ENCODE measurements at regions not wholly inside any gene's neighbourhood (a gene's known extent, or its start where the extent isn't known, plus 50 kb on each side); places are given as distances from the start of the nearest gene placed in this dataset.
"Not testable (repeated sequence)": the region's sequence is repeated elsewhere in the genome, so short reads cannot be mapped to it uniquely, and the experiment has no call there.

DNA sequence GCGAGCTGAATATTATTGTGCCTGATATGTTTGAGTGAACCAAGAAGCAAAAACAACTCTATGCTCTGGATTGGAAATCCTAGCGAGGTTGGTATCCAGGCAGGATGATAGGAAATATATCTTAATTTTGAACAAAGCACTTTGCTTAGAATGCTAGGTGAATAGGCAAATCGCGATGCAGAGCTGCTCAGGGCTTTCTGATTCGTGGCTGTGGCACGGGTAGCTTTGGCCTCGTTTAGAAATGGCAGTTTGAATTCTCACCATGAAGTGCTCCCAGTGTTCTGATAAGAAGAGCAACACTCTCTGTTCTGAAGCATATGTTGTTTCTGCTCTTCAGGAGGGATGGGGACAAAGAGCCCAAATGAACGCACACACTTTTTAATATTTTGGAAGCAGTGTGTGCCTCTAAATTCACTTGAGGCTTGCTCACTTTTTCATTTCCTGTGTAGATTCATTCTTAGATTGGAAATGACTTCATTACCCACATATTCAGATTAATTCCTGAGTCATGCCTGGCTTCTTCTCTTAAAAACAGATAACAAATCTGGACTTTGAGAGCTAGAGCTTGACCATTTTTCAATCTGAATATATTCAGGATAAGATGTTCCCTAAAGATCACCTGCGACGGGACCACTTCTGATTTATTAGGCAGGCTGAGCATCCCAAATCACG lies 200.9 kb downstream of the RPAP3 start:
- ATAC-seq (no peak), DNase-seq (no peak)
- intact Hi-C loops (cut with micrococcal nuclease) = no loop called here

DNA sequence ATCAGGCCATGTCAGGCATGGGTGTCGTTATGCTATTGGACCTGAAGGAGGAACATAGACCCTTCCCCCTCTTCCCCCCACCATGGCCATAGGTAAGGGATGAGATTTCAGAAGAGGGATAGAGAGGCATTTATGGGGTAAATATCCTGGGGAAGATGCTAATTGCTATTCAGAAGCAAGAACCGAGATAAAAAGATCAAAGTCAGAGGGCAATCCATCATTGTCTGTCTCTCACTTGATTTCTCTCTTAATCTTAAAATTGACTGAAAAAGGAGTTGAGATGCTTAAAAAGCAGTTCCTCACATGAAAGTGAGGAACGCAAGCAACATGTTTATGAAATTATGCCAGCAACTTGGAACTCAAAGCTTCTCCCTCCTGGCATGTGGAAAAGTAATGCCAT lies 212.0 kb downstream of the RPAP3 start:
- no peak for ATAC-seq
- no peak for DNase-seq
- intact Hi-C loops (cut with micrococcal nuclease) = no loop called here

GRCh38 chr12:47491516-47492305 lies 214.1 kb downstream of the RPAP3 start:
- DNase-seq (no peak), ATAC-seq (no peak)
- intact Hi-C loops (cut with micrococcal nuclease) = no loop called here

- intact Hi-C loops (cut with micrococcal nuclease) = no loop called here
- DNase-seq (no peak), ATAC-seq (no peak)
Measured at GRCh38 chr12:47488888-47489287, 216.9 kb downstream of the RPAP3 start.

DNA sequence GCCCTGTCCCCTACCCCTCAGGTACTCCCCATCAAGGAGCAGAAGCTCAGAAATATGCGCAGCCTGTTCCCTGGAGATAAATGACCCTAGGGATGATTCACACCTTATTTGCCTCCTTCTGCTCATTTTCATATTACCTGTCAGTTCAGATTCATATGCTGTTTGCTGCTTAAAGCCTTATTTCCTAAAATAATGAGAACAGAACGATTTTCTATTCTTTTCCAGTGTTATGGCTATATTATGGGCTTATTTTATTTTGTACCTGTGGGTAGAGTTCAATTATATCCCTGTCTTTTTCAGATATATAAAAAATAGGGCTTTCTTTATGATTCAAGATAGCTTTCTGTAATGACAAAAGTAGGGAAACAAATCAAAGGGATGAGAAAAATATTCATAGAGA lies 224.8 kb downstream of the RPAP3 start:
- no peak for ATAC-seq
- no peak for DNase-seq
- intact Hi-C loops (cut with micrococcal nuclease) = no loop called here

- intact Hi-C loops (cut with micrococcal nuclease) = no loop called here
- no peak for ATAC-seq
- no peak for DNase-seq
Measured at GRCh38 chr12:47478426-47478825, 227.4 kb downstream of the RPAP3 start.

DNA sequence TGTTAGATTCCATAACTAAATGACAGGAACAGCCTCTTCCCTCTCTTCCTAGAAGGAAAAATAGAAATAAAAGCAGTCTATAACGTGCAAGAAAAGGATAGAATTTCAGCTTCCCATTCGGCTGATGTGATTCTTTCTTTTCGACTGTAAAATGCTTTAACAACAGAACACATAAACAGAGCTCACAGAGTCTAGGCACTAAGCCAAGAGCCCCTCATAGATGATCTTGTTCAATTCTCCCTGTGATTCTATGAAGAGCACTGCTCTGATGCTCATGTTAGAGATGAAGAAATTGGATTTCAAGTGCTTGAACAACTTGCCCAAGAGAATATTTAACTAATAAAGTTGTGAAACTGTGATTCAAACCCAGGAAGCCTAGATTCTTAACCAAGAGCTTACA lies 232.7 kb downstream of the RPAP3 start:
- intact Hi-C loops (cut with micrococcal nuclease) = no loop called here
- ATAC-seq (no peak), DNase-seq (no peak)

DNA sequence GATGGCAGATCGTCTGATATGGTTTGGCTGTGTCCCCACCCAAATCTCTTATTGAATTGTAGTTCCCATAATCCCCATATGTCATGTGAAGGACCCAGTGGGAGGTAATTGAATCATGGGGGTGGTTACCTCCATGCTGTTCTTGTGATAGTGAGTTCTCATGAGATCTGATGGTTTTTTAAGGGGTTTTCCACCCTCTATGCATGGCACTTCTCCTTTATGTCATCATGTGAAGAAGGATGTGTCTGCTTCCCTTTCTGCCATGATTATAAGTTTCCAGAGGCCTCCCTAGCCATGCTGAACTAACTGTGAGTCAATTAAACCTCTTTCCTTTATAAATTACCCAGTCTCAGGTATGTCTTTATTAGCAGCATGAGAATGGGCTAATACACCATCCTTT lies 235.5 kb downstream of the RPAP3 start:
- ATAC-seq; intact Hi-C loops (cut with micrococcal nuclease); DNase-seq: not testable (repeated sequence)

DNA sequence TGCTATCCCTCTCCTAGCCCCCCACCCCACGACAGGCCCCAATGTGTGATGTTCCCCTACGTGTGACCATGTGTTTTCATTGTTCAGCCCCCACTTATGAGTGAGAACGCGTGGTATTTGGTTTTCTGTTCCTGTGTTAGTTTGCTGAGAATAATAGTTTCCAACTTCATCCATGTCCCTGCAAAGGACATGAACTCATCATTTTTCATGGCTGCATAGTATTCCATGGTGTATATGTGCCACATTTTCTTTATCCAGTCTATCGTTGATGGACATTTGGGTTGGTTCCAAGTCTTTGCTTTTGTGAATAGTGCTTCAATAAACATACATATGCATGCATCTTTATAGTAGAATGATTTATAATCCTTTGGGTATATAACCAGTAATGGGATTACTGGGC lies 241.9 kb downstream of the RPAP3 start:
- intact Hi-C loops (cut with micrococcal nuclease); DNase-seq; ATAC-seq: not testable (repeated sequence)

- DNase-seq (no peak), ATAC-seq (no peak)
- intact Hi-C loops (cut with micrococcal nuclease) = no loop called here
Measured at GRCh38 chr12:47458279-47458678, 247.6 kb downstream of the RPAP3 start.

GRCh38 chr12:47449797-47450196 lies 256.0 kb downstream of the RPAP3 start:
- no peak for DNase-seq
- intact Hi-C loops (cut with micrococcal nuclease) = no loop called here

DNA sequence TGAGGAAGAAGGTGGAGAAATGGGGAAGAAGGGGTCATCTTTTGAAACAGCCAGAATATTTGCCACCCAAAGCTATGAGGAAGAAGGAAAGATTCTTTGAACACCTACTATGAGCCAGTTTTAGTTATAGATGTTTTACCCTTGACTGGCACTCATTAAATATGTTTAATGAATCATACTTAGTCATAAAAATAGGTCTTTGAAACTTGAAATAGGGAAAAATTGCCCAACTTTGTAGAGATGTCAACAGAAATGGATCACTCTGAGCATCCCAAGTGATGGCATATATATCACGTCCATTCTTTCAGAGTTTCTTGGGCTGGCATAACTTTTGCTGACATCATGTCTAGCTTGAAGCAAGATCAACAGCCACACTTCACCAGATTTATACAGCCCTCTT lies 263.5 kb downstream of the RPAP3 start:
- ATAC-seq (no peak), DNase-seq (no peak)
- intact Hi-C loops (cut with micrococcal nuclease) = no loop called here

More at GRCh38 chr12:47449797-47450196, 256.0 kb downstream of the RPAP3 start:
- no peak for ATAC-seq

DNA sequence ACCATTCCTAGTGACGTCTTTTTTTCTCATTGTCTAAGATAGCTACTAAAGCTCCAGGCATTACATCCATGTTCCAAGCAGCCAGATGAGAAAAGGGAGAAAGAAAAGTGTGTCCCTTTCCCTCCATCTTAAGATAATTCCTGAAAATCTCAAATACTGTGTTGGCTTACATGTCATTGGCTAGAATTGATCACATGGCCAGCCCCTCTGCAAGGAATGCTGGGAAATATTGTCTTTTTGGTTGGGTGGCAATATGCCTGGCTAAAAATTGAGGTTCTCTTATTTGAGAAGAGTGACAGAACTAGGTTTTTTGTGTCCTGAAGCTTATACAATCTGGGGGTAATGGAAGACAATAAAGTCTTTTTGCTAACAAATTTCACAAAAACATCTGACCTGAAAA lies 264.3 kb downstream of the RPAP3 start:
- DNase-seq (no peak), ATAC-seq (no peak)
- intact Hi-C loops (cut with micrococcal nuclease) = no loop called here

DNA sequence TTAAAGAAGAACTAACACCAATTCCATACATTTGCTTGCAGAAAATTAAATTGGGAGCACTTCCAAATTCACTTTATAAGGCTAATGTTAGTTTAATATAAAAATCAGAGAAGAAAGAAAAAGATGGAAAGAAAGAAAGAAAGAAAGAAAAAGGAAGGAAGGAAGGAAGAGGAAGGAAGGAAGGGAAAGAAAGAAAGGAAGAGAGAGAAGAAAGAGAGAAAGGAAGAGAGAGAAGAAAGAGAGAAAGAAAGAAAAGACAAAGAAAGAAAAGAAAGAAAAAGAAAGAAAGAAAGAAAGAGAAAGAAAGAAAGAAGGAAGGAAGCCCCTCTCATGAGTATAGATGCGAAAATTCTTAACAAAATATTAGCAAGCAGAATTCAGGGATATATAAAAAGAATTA lies 267.7 kb downstream of the RPAP3 start:
- intact Hi-C loops (cut with micrococcal nuclease) = no loop called here
- no peak for ATAC-seq
- DNase-seq = no peak

- no peak for ATAC-seq
- no peak for DNase-seq
- intact Hi-C loops (cut with micrococcal nuclease) = no loop called here
Measured at GRCh38 chr12:47437570-47437969, 268.3 kb downstream of the RPAP3 start.

- ATAC-seq = no peak
- no peak for DNase-seq
- intact Hi-C loops (cut with micrococcal nuclease) = no loop called here
Measured at GRCh38 chr12:47433876-47434275, 272.0 kb downstream of the RPAP3 start.

DNA sequence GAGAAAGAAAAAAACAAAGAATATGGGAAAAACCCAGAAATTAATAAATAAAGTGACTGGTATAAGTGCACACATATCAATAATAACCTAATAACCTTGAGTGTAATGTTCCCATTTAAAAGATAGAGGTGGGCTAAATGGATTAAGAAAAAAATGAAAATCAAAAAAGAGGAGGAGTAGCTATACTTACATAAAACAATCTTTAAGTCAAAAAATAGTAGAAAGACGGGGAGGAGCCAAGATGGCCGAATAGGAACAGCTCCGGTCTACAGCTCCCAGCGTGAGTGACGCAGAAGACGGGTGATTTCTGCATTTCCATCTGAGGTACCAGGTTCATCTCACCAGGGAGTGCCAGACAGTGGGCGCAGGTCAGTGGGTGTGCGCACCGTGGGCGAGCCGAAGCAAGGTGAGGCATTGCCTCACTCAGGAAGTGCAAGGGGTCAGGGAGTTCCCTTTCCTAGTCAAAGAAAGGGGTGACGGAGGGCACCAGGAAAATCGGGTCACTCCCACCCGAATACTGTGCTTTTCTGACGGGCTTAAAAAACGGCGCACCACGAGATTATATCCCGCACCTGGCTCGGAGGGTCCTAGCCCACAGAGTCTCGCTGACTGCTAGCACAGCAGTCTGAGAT lies 279.0 kb downstream of the RPAP3 start:
- intact Hi-C loops (cut with micrococcal nuclease); ATAC-seq; DNase-seq: not testable (repeated sequence)

GRCh38 chr12:47422611-47423010 lies 283.2 kb downstream of the RPAP3 start:
- intact Hi-C loops (cut with micrococcal nuclease) = no loop called here
- ATAC-seq (no peak), DNase-seq (no peak)

GRCh38 chr12:47419497-47419896 lies 286.3 kb downstream of the RPAP3 start:
- ATAC-seq (no peak), DNase-seq (no peak)
- intact Hi-C loops (cut with micrococcal nuclease) = no loop called here

GRCh38 chr12:47417955-47418354 lies 287.9 kb downstream of the RPAP3 start:
- no peak for ATAC-seq
- intact Hi-C loops (cut with micrococcal nuclease) = no loop called here
- no peak for DNase-seq
